ENCODE measurements at regions not wholly inside any gene's neighbourhood (a gene's known extent, or its start where the extent isn't known, plus 50 kb on each side); places are given as distances from the start of the nearest gene placed in this dataset.
"Not testable (repeated sequence)": the region's sequence is repeated elsewhere in the genome, so short reads cannot be mapped to it uniquely, and the experiment has no call there.

DNA sequence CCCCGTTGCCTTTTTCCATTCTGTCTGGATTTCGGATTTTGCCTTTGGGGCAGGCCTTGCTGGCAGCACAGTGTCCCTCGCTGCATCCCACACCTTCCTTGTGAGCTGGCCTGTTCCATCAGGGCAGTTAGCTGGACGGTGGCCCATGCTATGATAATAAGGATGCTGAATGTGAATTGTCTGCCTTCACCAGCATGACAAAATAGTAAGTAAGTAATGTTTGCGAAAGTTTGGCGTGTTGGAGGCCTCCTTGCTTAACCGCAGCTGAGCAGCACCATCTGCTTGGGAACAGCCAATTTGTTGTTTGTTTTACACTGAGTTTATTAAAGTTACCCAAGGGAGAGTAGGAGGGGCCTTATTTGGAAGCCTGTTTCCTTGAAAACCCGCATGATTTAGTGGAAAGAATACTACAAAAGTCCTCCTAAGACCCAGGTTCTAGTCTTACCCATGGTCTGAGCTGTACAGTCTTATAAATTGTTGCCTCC, 469.7 kb upstream of the FANCL start:
- DNase-seq (ENCODE audit: low spot score), result no peak
- Mint-ChIP-seq H3K4me3 (ENCODE audit: low read depth) (no peak overlapping the region), H3K27me3 (ENCODE audit: low read depth) (no peaks in the 10 kb centered on the region), H3K36me3 (ENCODE audit: low read depth) (no peaks in the 10 kb centered on the region), H3K9me3 (no peaks in the 10 kb centered on the region), H3K27ac (no peak overlapping the region), H3K4me1 (ENCODE audit: low read depth) (no peaks in the 10 kb centered on the region)
- intact Hi-C loops (cut with micrococcal nuclease), result no loop called here

- H3K4me3 Mint-ChIP-seq (ENCODE audit: low read depth), result no peak overlapping the region
- intact Hi-C loops (cut with micrococcal nuclease), result no loop called here
- no peaks in the 10 kb centered on the region for H3K36me3 Mint-ChIP-seq (ENCODE audit: low read depth)
- H3K4me1 Mint-ChIP-seq (ENCODE audit: low read depth), result no peaks in the 10 kb centered on the region
- no peaks in the 10 kb centered on the region for H3K27me3 Mint-ChIP-seq (ENCODE audit: low read depth)
- H3K9me3 Mint-ChIP-seq, result no peaks in the 10 kb centered on the region
- no peak overlapping the region for H3K27ac Mint-ChIP-seq
- no peak for DNase-seq (ENCODE audit: low spot score)
Measured at GRCh38 chr2:58709687-58710354, 468.7 kb upstream of the FANCL start.

DNA sequence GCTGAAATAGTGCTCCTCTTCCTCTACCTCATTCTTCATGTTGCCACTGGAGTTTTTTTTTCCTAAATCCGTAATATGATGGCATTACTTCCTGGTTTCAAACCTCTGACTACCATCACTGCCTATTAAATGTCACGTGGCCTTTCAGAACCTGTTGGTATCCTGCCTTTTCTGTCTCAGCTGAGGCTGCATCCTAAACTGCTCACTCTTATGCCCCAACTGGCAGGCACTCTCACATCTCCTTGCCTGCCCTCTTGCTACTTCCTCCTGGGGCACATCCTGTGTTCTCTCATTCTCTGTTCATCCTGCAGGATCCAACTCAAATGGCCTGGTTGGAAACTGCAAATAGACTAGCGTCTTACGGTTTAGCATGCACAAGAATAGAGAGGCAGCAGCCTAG, 468.1 kb upstream of the FANCL start:
- H3K4me1 Mint-ChIP-seq (ENCODE audit: low read depth), result no peaks in the 10 kb centered on the region
- DNase-seq (ENCODE audit: low spot score), result no peak
- intact Hi-C loops (cut with micrococcal nuclease), result no loop called here
- H3K27me3 Mint-ChIP-seq (ENCODE audit: low read depth), result no peaks in the 10 kb centered on the region
- H3K27ac Mint-ChIP-seq, result no peak overlapping the region
- H3K36me3 Mint-ChIP-seq (ENCODE audit: low read depth), result no peaks in the 10 kb centered on the region
- H3K9me3 Mint-ChIP-seq, result no peaks in the 10 kb centered on the region
- H3K4me3 Mint-ChIP-seq (ENCODE audit: low read depth), result no peak overlapping the region

DNA sequence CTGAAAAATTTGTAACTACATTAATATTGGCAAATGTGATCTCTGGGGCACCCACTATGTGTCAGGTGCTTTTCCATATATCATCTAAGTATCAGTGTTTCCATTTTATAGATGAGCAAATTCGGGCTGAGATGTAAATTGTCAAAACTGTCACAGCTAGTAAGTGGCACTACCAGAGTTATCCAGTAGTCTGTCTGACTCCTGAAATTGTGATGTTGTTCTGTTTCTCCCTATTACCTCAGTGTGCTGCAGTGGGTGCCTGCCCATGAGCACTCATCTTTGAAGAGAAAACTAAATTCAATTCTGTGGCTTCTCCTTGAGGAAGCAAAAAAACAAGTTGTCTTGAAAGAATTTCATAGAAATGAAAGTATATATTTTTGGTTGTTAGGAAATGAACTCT, 467.4 kb upstream of the FANCL start:
- DNase-seq (ENCODE audit: low spot score), result no peak
- no peak overlapping the region for H3K27ac Mint-ChIP-seq
- no peaks in the 10 kb centered on the region for H3K27me3 Mint-ChIP-seq (ENCODE audit: low read depth)
- no peak overlapping the region for H3K4me3 Mint-ChIP-seq (ENCODE audit: low read depth)
- no peaks in the 10 kb centered on the region for H3K9me3 Mint-ChIP-seq
- H3K4me1 Mint-ChIP-seq (ENCODE audit: low read depth), result no peaks in the 10 kb centered on the region
- intact Hi-C loops (cut with micrococcal nuclease), result no loop called here
- H3K36me3 Mint-ChIP-seq (ENCODE audit: low read depth), result no peaks in the 10 kb centered on the region

DNA sequence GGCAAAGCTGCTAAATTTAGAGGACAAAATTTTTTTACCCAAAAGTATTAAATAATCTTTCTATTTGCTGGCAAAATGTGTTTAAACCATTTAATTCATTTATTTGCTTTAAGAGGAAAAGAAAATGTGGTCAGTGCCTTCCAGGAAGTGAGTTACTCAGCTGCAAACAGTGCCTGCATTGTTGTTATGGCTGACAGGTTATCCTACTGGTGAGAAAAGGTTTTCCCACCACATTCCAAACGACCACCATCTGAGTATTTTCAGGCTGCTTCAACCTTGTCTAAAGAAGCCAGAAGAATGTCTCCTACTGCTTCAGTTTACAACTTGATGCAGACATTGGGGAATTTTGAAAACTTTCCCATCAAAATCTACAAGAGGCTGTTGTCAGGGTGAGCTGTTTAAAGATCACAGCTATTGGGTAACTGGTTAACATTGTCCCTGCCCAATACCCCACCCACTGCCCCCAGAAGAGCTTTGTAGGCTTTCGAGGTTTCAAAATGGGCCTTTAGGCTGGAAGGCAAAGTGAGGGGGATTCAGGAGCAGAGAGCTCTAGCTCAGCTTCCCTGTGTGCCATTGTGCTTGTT, 461.3 kb upstream of the FANCL start:
- Mint-ChIP-seq H3K27ac (no peak overlapping the region), H3K27me3 (ENCODE audit: low read depth) (no peaks in the 10 kb centered on the region), H3K4me3 (ENCODE audit: low read depth) (no peak overlapping the region)

GRCh38 chr2:58701688-58702301, 460.7 kb upstream of the FANCL start:
- Mint-ChIP-seq H3K27ac (no peak overlapping the region), H3K36me3 (ENCODE audit: low read depth) (no peaks in the 10 kb centered on the region), H3K4me3 (ENCODE audit: low read depth) (no peak overlapping the region), H3K27me3 (ENCODE audit: low read depth) (no peaks in the 10 kb centered on the region), H3K9me3 (no peaks in the 10 kb centered on the region), H3K4me1 (ENCODE audit: low read depth) (no peaks in the 10 kb centered on the region)
- intact Hi-C loops (cut with micrococcal nuclease), result no loop called here
- no peak for DNase-seq (ENCODE audit: low spot score)

More for the DNA sequence above, 461.3 kb upstream of the FANCL start:
- no peak for DNase-seq (ENCODE audit: low spot score)
- H3K9me3 Mint-ChIP-seq, result no peaks in the 10 kb centered on the region
- H3K36me3 Mint-ChIP-seq (ENCODE audit: low read depth), result no peaks in the 10 kb centered on the region
- no peaks in the 10 kb centered on the region for H3K4me1 Mint-ChIP-seq (ENCODE audit: low read depth)
- intact Hi-C loops (cut with micrococcal nuclease), result no loop called here

GRCh38 chr2:58700591-58700990, 459.5 kb upstream of the FANCL start:
- intact Hi-C loops (cut with micrococcal nuclease), result no loop called here
- H3K4me3 Mint-ChIP-seq (ENCODE audit: low read depth), result no peak overlapping the region
- H3K36me3 Mint-ChIP-seq (ENCODE audit: low read depth), result no peaks in the 10 kb centered on the region
- no peaks in the 10 kb centered on the region for H3K27me3 Mint-ChIP-seq (ENCODE audit: low read depth)
- no peak overlapping the region for H3K27ac Mint-ChIP-seq
- no peaks in the 10 kb centered on the region for H3K4me1 Mint-ChIP-seq (ENCODE audit: low read depth)
- no peaks in the 10 kb centered on the region for H3K9me3 Mint-ChIP-seq
- no peak for DNase-seq (ENCODE audit: low spot score)

DNA sequence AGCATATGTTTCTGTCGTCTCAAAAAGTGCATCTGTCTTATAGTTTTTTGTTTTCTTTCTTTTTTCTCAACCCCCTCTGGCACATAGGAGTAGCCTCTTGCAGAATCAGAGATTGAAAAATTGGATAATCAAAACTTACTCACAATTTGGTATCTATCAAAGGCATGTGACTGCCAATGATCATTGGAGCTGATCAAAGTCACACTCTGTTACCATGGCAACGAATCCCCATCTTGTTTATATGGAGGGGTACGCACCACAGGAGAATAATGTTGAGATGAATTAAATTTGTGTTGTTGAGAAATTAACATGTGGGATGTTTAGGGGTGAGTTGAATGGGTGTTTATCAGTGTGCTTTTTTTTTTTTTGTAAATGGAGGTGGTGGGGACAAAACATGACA, 458.3 kb upstream of the FANCL start:
- Mint-ChIP-seq H3K36me3 (ENCODE audit: low read depth) (no peaks in the 10 kb centered on the region), H3K9me3 (no peaks in the 10 kb centered on the region), H3K4me1 (ENCODE audit: low read depth) (no peaks in the 10 kb centered on the region), H3K27ac (no peak overlapping the region), H3K4me3 (ENCODE audit: low read depth) (no peak overlapping the region), H3K27me3 (ENCODE audit: low read depth) (no peaks in the 10 kb centered on the region)
- no peak for DNase-seq (ENCODE audit: low spot score)
- intact Hi-C loops (cut with micrococcal nuclease), result no loop called here

DNA sequence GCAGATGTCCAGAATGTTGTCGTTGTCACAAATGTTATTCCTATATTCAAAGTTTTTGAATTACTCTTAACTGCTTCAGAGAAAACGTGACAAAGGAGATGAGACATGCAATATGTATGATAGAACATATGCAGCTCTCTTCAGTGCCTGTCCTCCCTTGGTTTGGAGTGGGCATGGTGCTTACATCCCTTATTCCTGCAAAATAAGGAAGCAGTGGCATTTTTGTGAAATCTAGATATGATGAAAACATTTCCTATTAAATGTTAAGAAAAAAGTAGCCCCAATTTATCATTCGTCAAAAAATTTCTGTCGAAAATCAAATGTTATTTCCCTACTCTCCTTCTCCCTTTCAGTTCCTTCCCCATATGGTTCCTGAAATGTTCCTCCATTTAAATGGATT, 457.5 kb upstream of the FANCL start:
- no peaks in the 10 kb centered on the region for H3K9me3 Mint-ChIP-seq
- intact Hi-C loops (cut with micrococcal nuclease), result no loop called here
- no peaks in the 10 kb centered on the region for H3K27me3 Mint-ChIP-seq (ENCODE audit: low read depth)
- H3K27ac Mint-ChIP-seq, result no peak overlapping the region
- no peak overlapping the region for H3K4me3 Mint-ChIP-seq (ENCODE audit: low read depth)
- no peak for DNase-seq (ENCODE audit: low spot score)
- H3K4me1 Mint-ChIP-seq (ENCODE audit: low read depth), result no peaks in the 10 kb centered on the region
- no peaks in the 10 kb centered on the region for H3K36me3 Mint-ChIP-seq (ENCODE audit: low read depth)

GRCh38 chr2:58694114-58694513, 453.0 kb upstream of the FANCL start:
- H3K27ac Mint-ChIP-seq; H3K4me1 Mint-ChIP-seq (ENCODE audit: low read depth); DNase-seq (ENCODE audit: low spot score); H3K27me3 Mint-ChIP-seq (ENCODE audit: low read depth); H3K4me3 Mint-ChIP-seq (ENCODE audit: low read depth); H3K36me3 Mint-ChIP-seq (ENCODE audit: low read depth); intact Hi-C loops (cut with micrococcal nuclease); H3K9me3 Mint-ChIP-seq: not testable (repeated sequence)

- DNase-seq (ENCODE audit: low spot score); H3K36me3 Mint-ChIP-seq (ENCODE audit: low read depth); H3K4me3 Mint-ChIP-seq (ENCODE audit: low read depth); H3K4me1 Mint-ChIP-seq (ENCODE audit: low read depth); H3K27ac Mint-ChIP-seq; H3K27me3 Mint-ChIP-seq (ENCODE audit: low read depth); H3K9me3 Mint-ChIP-seq; intact Hi-C loops (cut with micrococcal nuclease): not testable (repeated sequence)
Measured at GRCh38 chr2:58691041-58691440, 449.9 kb upstream of the FANCL start.

GRCh38 chr2:58688813-58689212, 447.7 kb upstream of the FANCL start:
- H3K4me1 Mint-ChIP-seq (ENCODE audit: low read depth), result no peaks in the 10 kb centered on the region
- DNase-seq (ENCODE audit: low spot score), result no peak
- no peak overlapping the region for H3K4me3 Mint-ChIP-seq (ENCODE audit: low read depth)
- no peaks in the 10 kb centered on the region for H3K27me3 Mint-ChIP-seq (ENCODE audit: low read depth)
- no peaks in the 10 kb centered on the region for H3K9me3 Mint-ChIP-seq
- H3K36me3 Mint-ChIP-seq (ENCODE audit: low read depth), result no peaks in the 10 kb centered on the region
- no peak overlapping the region for H3K27ac Mint-ChIP-seq
- intact Hi-C loops (cut with micrococcal nuclease), result no loop called here

DNA sequence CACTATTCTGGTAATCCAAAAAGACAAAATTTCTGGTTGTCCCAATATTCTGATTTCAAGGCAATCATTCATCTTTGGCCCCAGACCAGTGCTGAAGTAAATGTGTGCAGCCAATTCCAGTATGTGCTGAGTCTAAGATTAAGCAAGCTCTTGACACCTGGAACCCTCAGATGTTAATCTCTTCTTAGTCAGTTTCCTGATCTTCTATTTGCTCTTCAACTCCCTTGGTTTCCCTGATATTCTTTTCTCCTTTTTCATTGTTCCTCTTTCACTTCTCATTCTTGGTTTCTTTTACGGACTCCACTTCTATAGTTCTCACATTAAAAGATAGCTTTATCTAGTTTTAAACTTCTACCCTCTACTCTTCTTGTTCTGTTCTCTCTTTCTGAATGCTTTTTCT, 445.7 kb upstream of the FANCL start:
- intact Hi-C loops (cut with micrococcal nuclease), result no loop called here
- Mint-ChIP-seq H3K36me3 (ENCODE audit: low read depth) (no peaks in the 10 kb centered on the region), H3K4me1 (ENCODE audit: low read depth) (no peaks in the 10 kb centered on the region), H3K27ac (no peak overlapping the region), H3K27me3 (ENCODE audit: low read depth) (no peaks in the 10 kb centered on the region), H3K9me3 (no peaks in the 10 kb centered on the region), H3K4me3 (ENCODE audit: low read depth) (no peak overlapping the region)
- DNase-seq (ENCODE audit: low spot score), result no peak
